Naive thymus-derived CD4-positive, alpha-beta T cell (primary cell): ENCODE measurements at regions not wholly inside any gene's neighbourhood (a gene's known extent, or its start where the extent isn't known, plus 50 kb on each side); places are given as distances from the start of the nearest gene placed in this dataset.
A peak's percentile ranks its signal among the peaks of the same experiment; 100 is the strongest.

Source experiments
- ATAC-seq: fragments of 150-1000 bp; cut with Tn5 transposase; 2 replicates; pipeline ENCODE4 v1.10.0; 2021; ENCODE audit warnings: mild to moderate bottlenecking, moderate library complexity
- CTCF ChIA-PET: fragments of 350-600 bp; sonication (Branson Sonifier 250); formaldehyde crosslinking; loops from one replicate; lab custom pipeline; 2021; ENCODE audit warnings: antibody characterized with exemption; lab: Charles Lee
- POLR2A ChIA-PET: fragments of 350-600 bp; sonication (Branson Sonifier 250); formaldehyde crosslinking; loops from one replicate; lab custom pipeline; 2021; ENCODE audit warnings: antibody characterized with exemption, inconsistent platforms; lab: Charles Lee
- DNase-seq, 9 donors: peaks; one replicate each; pipeline versions ENCODE4 v3.0.0 to v3.0.0-alpha.2; 2020 to 2022; ENCODE audit warnings: mixed read lengths in 1 of 9
- H3K27ac ChIP-seq: one replicate; pipeline ENCODE4 v1.7.0; 2013; ENCODE audit warnings: mild to moderate bottlenecking, low read depth, low read length, moderate library complexity
- H3K27me3 ChIP-seq, 2 donors: one replicate each; pipeline ENCODE4 v1.7.0; 2013; ENCODE audit warnings: low read length in 2 of 2, mild to moderate bottlenecking in 2 of 2, moderate library complexity in 2 of 2; ENCODE audit not compliant: control insufficient read depth in 2 of 2, insufficient read depth in 2 of 2
- H3K36me3 ChIP-seq, 3 experiments: 1 replicate in 2 of 3; 2 replicates in 1 of 3; pipeline ENCODE4 v1.7.0; 2013; ENCODE audit warnings: low read length in 3 of 3, mild to moderate bottlenecking in 3 of 3, moderate library complexity in 1 of 3; ENCODE audit not compliant: insufficient read depth in 3 of 3, control insufficient read depth in 2 of 3
- H3K4me1 ChIP-seq, 2 donors: one replicate each; pipeline ENCODE4 v1.7.0; 2013; ENCODE audit warnings: low read length in 2 of 2, mild to moderate bottlenecking in 2 of 2, moderate library complexity in 1 of 2; ENCODE audit not compliant: control insufficient read depth in 2 of 2, insufficient read depth in 2 of 2
- H3K4me3 ChIP-seq: 2 replicates; pipeline ENCODE4 v1.7.0; 2013; ENCODE audit warnings: mild to moderate bottlenecking, low read length
- H3K9me3 ChIP-seq, 3 experiments: 1 replicate in 2 of 3; 2 replicates in 1 of 3; pipeline ENCODE4 v1.7.0; 2013; ENCODE audit warnings: low read length in 3 of 3; ENCODE audit not compliant: control insufficient read depth in 2 of 3
- H3K27ac Mint-ChIP-seq, 9 donors: one replicate each; pipeline ENCODE4 v1.8.0; 2020 to 2022; ENCODE audit warnings: mixed read lengths in 9 of 9, mild to moderate bottlenecking in 8 of 9, moderate library complexity in 5 of 9, inconsistent platforms in 2 of 9
- H3K27me3 Mint-ChIP-seq, 5 donors: one replicate each; pipeline ENCODE4 v1.8.0; 2021 to 2022; ENCODE audit warnings: mixed read lengths in 5 of 5, mild to moderate bottlenecking in 1 of 5
- H3K36me3 Mint-ChIP-seq, 5 donors: one replicate each; pipeline ENCODE4 v1.8.0; 2020 to 2022; ENCODE audit warnings: mixed read lengths in 5 of 5, mild to moderate bottlenecking in 3 of 5, inconsistent platforms in 1 of 5
- H3K4me1 Mint-ChIP-seq, 7 donors: one replicate each; pipeline ENCODE4 v1.8.0; 2020 to 2022; ENCODE audit warnings: mixed read lengths in 7 of 7, mild to moderate bottlenecking in 3 of 7, inconsistent platforms in 1 of 7
- H3K4me3 Mint-ChIP-seq, 10 donors: one replicate each; pipeline ENCODE4 v1.8.0; 2020 to 2022; ENCODE audit warnings: mild to moderate bottlenecking in 10 of 10, mixed read lengths in 10 of 10, moderate library complexity in 6 of 10, inconsistent platforms in 2 of 10
- H3K9me3 Mint-ChIP-seq, 11 donors: one replicate each; pipeline ENCODE4 v1.8.0; 2020 to 2022; ENCODE audit warnings: mixed read lengths in 11 of 11, mild to moderate bottlenecking in 4 of 11, inconsistent platforms in 1 of 11, moderate library complexity in 1 of 11
- intact Hi-C, 2 donors: fragments of 100-400 bp; cut with micrococcal nuclease; formaldehyde crosslinking; loops; one replicate each; pipeline ENCODE4 v1.15.1; 2023

GRCh38 chr2:166802475-166802874 is 85.8 kb upstream of the XIRP2 start:
- peaks cover 0 to 3% (median 0%) of the 10 kb centered on the region in 5 donors for H3K36me3 Mint-ChIP-seq
- H3K9me3 Mint-ChIP-seq, result peaks cover 0 to 9% (median 0%) of the 10 kb centered on the region in 11 donors
- Histone ChIP-seq H3K27ac (peak overlapping the region; percentile 11), H3K4me3 (no peak overlapping the region), H3K36me3 (no peaks in the 10 kb centered on the region), H3K27me3 (no peaks in the 10 kb centered on the region), H3K4me1 (peaks cover 0 to 22% of the 10 kb centered on the region in 2 donors), H3K9me3 (no peaks in the 10 kb centered on the region)
- H3K27ac Mint-ChIP-seq, result peak overlapping the region in 8 of 9 donors; percentile 2 to 69 (median 56)
- ChIA-PET POLR2A (no interaction called here), CTCF (no interaction called here)
- peaks cover 4 to 45% (median 28%) of the 10 kb centered on the region in 7 donors for H3K4me1 Mint-ChIP-seq
- DNase-seq (peak in 7 of 9 donors; percentile 20 to 69 (median 61)), ATAC-seq (peak; percentile 74)
- H3K27me3 Mint-ChIP-seq, result no peaks in the 10 kb centered on the region
- intact Hi-C loops, result no loop called here
- peak overlapping the region in 9 of 10 donors; percentile 53 to 83 (median 72) for H3K4me3 Mint-ChIP-seq

GRCh38 chr2:166792808-166793207 is 95.5 kb upstream of the XIRP2 start:
- ATAC-seq, result no peak
- H3K36me3 Mint-ChIP-seq, result peaks cover 0 to 3% (median 0%) of the 10 kb centered on the region in 5 donors
- Histone ChIP-seq H3K27me3 (no peaks in the 10 kb centered on the region), H3K4me3 (no peak overlapping the region), H3K4me1 (no peaks in the 10 kb centered on the region), H3K27ac (no peak overlapping the region), H3K36me3 (no peaks in the 10 kb centered on the region), H3K9me3 (no peaks in the 10 kb centered on the region)
- no peak for DNase-seq
- intact Hi-C loops, result no loop called here
- H3K27me3 Mint-ChIP-seq, result no peaks in the 10 kb centered on the region
- H3K27ac Mint-ChIP-seq, result no peak overlapping the region
- no peak overlapping the region for H3K4me3 Mint-ChIP-seq
- CTCF ChIA-PET, result no interaction called here
- peaks cover 0 to 12% (median 4%) of the 10 kb centered on the region in 11 donors for H3K9me3 Mint-ChIP-seq
- POLR2A ChIA-PET, result no interaction called here
- H3K4me1 Mint-ChIP-seq, result no peaks in the 10 kb centered on the region

GRCh38 chr2:166786707-166787106 is 101.6 kb upstream of the XIRP2 start:
- no peaks in the 10 kb centered on the region for H3K36me3 Mint-ChIP-seq
- Histone ChIP-seq H3K27ac (no peak overlapping the region), H3K4me1 (no peaks in the 10 kb centered on the region), H3K4me3 (no peak overlapping the region), H3K9me3 (no peaks in the 10 kb centered on the region), H3K36me3 (no peaks in the 10 kb centered on the region), H3K27me3 (no peaks in the 10 kb centered on the region)
- POLR2A ChIA-PET, result no interaction called here
- CTCF ChIA-PET, result no interaction called here
- H3K27ac Mint-ChIP-seq, result no peak overlapping the region
- ATAC-seq (no peak), DNase-seq (no peak)
- intact Hi-C loops, result no loop called here
- peaks cover 0 to 5% (median 0%) of the 10 kb centered on the region in 7 donors for H3K4me1 Mint-ChIP-seq
- peaks cover 0 to 11% (median 0%) of the 10 kb centered on the region in 11 donors for H3K9me3 Mint-ChIP-seq
- no peak overlapping the region for H3K4me3 Mint-ChIP-seq
- H3K27me3 Mint-ChIP-seq, result no peaks in the 10 kb centered on the region

- CTCF ChIA-PET, result no interaction called here
- no peak overlapping the region for H3K27ac Mint-ChIP-seq
These were observed 103.9 kb upstream of the XIRP2 start for GRCh38 chr2:166784296-166784946.

GRCh38 chr2:166775176-166775575 is 113.1 kb upstream of the XIRP2 start:
- H3K9me3 ChIP-seq, result no peaks in the 10 kb centered on the region
- ATAC-seq, result no peak
- H3K4me3 ChIP-seq, result no peak overlapping the region
- intact Hi-C loops, result no loop called here
- ChIA-PET CTCF (no interaction called here), POLR2A (no interaction called here)
- H3K4me1 Mint-ChIP-seq, result peaks cover 0 to 7% (median 5%) of the 10 kb centered on the region in 7 donors
- H3K27ac Mint-ChIP-seq, result no peak overlapping the region
- H3K27ac ChIP-seq, result no peak overlapping the region
- no peak overlapping the region for H3K4me3 Mint-ChIP-seq
- no peaks in the 10 kb centered on the region for H3K27me3 Mint-ChIP-seq
- no peaks in the 10 kb centered on the region for H3K36me3 Mint-ChIP-seq
- no peak for DNase-seq
- H3K27me3 ChIP-seq, result no peaks in the 10 kb centered on the region
- H3K36me3 ChIP-seq, result no peaks in the 10 kb centered on the region
- peaks cover 0 to 3% (median 0%) of the 10 kb centered on the region in 11 donors for H3K9me3 Mint-ChIP-seq
- H3K4me1 ChIP-seq, result no peaks in the 10 kb centered on the region

More at GRCh38 chr2:166784296-166784946, 103.9 kb upstream of the XIRP2 start:
- Histone ChIP-seq H3K36me3 (no peaks in the 10 kb centered on the region), H3K27me3 (no peaks in the 10 kb centered on the region), H3K4me3 (no peak overlapping the region), H3K9me3 (no peaks in the 10 kb centered on the region), H3K27ac (no peak overlapping the region), H3K4me1 (no peaks in the 10 kb centered on the region)
- Mint-ChIP-seq H3K27me3 (no peaks in the 10 kb centered on the region), H3K4me3 (no peak overlapping the region), H3K36me3 (no peaks in the 10 kb centered on the region), H3K4me1 (peaks cover 0 to 5% (median 0%) of the 10 kb centered on the region in 7 donors), H3K9me3 (no peaks in the 10 kb centered on the region)
- POLR2A ChIA-PET, result no interaction called here
- no peak for ATAC-seq
- no peak for DNase-seq
- intact Hi-C loops, result no loop called here

- Histone ChIP-seq H3K4me3 (no peak overlapping the region), H3K27me3 (no peaks in the 10 kb centered on the region), H3K9me3 (no peaks in the 10 kb centered on the region), H3K27ac (no peak overlapping the region), H3K4me1 (no peaks in the 10 kb centered on the region), H3K36me3 (no peaks in the 10 kb centered on the region)
- ATAC-seq, result no peak
- no peak for DNase-seq
- ChIA-PET CTCF (no interaction called here), POLR2A (no interaction called here)
- peaks cover 0 to 7% (median 5%) of the 10 kb centered on the region in 7 donors for H3K4me1 Mint-ChIP-seq
- H3K27ac Mint-ChIP-seq, result no peak overlapping the region
- intact Hi-C loops, result no loop called here
- H3K36me3 Mint-ChIP-seq, result no peaks in the 10 kb centered on the region
- H3K4me3 Mint-ChIP-seq, result no peak overlapping the region
- no peaks in the 10 kb centered on the region for H3K27me3 Mint-ChIP-seq
- peaks cover 0 to 6% (median 0%) of the 10 kb centered on the region in 11 donors for H3K9me3 Mint-ChIP-seq
These were observed 114.9 kb upstream of the XIRP2 start for GRCh38 chr2:166773308-166773949.
